OCI-M1 (cell line): ENCODE measurements at regions not wholly inside any gene's neighbourhood (a gene's known extent, or its start where the extent isn't known, plus 50 kb on each side); places are given as distances from the start of the nearest gene placed in this dataset.
A peak's percentile ranks its signal among the peaks of the same experiment; 100 is the strongest.

Source experiments
- DNase-seq: peaks from one replicate; lab custom pipeline; 2025; lab: John Stamatoyannopoulos, UW

GRCh38 chr21:28356422-28356821, 636.3 kb downstream of the LTN1 start:
- DNase-seq, result no peak

- DNase-seq, result peak; percentile 14
These were observed 646.7 kb downstream of the LTN1 start for GRCh38 chr21:28345934-28346333.

GRCh38 chr21:28344985-28345384, 647.7 kb downstream of the LTN1 start:
- DNase-seq, result no peak

- peak; percentile 14 for DNase-seq
These were observed 650.4 kb downstream of the LTN1 start for GRCh38 chr21:28342212-28342810.

GRCh38 chr21:28339403-28339802, 653.3 kb downstream of the LTN1 start:
- no peak for DNase-seq

GRCh38 chr21:28338701-28339305, 653.9 kb downstream of the LTN1 start:
- no peak for DNase-seq

- peak; percentile 80 for DNase-seq
These were observed 655.4 kb downstream of the LTN1 start for GRCh38 chr21:28337315-28337714.

GRCh38 chr21:28336314-28336713, 656.4 kb downstream of the LTN1 start:
- peak; percentile 85 for DNase-seq

GRCh38 chr21:28334407-28334806, 658.3 kb downstream of the LTN1 start:
- DNase-seq, result no peak

- no peak for DNase-seq
These were observed 659.0 kb downstream of the LTN1 start for GRCh38 chr21:28333578-28334075.

- DNase-seq, result no peak
These were observed 659.9 kb downstream of the LTN1 start for GRCh38 chr21:28332796-28333195.

- DNase-seq, result no peak
These were observed 667.1 kb downstream of the LTN1 start for GRCh38 chr21:28325618-28326017.

- DNase-seq, result no peak
These were observed 668.0 kb downstream of the LTN1 start for GRCh38 chr21:28324690-28325089.

GRCh38 chr21:28317177-28317950, 675.3 kb downstream of the LTN1 start:
- DNase-seq, result peak; percentile 33

GRCh38 chr21:28311411-28312190, 681.1 kb downstream of the LTN1 start:
- no peak for DNase-seq

- no peak for DNase-seq
These were observed 682.0 kb downstream of the LTN1 start for GRCh38 chr21:28310711-28311110.

- no peak for DNase-seq
These were observed 682.4 kb downstream of the LTN1 start for GRCh38 chr21:28310171-28310685.

- DNase-seq, result no peak
These were observed 683.1 kb downstream of the LTN1 start for GRCh38 chr21:28309596-28309995.

- no peak for DNase-seq
These were observed 684.2 kb downstream of the LTN1 start for GRCh38 chr21:28308516-28308915.

GRCh38 chr21:28299946-28300345, 692.7 kb downstream of the LTN1 start:
- DNase-seq, result no peak

- no peak for DNase-seq
These were observed 694.4 kb downstream of the LTN1 start for GRCh38 chr21:28298251-28298672.

GRCh38 chr21:28294051-28294450, 698.6 kb downstream of the LTN1 start:
- no peak for DNase-seq
